ENCODE measurements at regions not wholly inside any gene's neighbourhood (a gene's known extent, or its start where the extent isn't known, plus 50 kb on each side); places are given as distances from the start of the nearest gene placed in this dataset.

- TF ChIP-seq, protein P1, sequence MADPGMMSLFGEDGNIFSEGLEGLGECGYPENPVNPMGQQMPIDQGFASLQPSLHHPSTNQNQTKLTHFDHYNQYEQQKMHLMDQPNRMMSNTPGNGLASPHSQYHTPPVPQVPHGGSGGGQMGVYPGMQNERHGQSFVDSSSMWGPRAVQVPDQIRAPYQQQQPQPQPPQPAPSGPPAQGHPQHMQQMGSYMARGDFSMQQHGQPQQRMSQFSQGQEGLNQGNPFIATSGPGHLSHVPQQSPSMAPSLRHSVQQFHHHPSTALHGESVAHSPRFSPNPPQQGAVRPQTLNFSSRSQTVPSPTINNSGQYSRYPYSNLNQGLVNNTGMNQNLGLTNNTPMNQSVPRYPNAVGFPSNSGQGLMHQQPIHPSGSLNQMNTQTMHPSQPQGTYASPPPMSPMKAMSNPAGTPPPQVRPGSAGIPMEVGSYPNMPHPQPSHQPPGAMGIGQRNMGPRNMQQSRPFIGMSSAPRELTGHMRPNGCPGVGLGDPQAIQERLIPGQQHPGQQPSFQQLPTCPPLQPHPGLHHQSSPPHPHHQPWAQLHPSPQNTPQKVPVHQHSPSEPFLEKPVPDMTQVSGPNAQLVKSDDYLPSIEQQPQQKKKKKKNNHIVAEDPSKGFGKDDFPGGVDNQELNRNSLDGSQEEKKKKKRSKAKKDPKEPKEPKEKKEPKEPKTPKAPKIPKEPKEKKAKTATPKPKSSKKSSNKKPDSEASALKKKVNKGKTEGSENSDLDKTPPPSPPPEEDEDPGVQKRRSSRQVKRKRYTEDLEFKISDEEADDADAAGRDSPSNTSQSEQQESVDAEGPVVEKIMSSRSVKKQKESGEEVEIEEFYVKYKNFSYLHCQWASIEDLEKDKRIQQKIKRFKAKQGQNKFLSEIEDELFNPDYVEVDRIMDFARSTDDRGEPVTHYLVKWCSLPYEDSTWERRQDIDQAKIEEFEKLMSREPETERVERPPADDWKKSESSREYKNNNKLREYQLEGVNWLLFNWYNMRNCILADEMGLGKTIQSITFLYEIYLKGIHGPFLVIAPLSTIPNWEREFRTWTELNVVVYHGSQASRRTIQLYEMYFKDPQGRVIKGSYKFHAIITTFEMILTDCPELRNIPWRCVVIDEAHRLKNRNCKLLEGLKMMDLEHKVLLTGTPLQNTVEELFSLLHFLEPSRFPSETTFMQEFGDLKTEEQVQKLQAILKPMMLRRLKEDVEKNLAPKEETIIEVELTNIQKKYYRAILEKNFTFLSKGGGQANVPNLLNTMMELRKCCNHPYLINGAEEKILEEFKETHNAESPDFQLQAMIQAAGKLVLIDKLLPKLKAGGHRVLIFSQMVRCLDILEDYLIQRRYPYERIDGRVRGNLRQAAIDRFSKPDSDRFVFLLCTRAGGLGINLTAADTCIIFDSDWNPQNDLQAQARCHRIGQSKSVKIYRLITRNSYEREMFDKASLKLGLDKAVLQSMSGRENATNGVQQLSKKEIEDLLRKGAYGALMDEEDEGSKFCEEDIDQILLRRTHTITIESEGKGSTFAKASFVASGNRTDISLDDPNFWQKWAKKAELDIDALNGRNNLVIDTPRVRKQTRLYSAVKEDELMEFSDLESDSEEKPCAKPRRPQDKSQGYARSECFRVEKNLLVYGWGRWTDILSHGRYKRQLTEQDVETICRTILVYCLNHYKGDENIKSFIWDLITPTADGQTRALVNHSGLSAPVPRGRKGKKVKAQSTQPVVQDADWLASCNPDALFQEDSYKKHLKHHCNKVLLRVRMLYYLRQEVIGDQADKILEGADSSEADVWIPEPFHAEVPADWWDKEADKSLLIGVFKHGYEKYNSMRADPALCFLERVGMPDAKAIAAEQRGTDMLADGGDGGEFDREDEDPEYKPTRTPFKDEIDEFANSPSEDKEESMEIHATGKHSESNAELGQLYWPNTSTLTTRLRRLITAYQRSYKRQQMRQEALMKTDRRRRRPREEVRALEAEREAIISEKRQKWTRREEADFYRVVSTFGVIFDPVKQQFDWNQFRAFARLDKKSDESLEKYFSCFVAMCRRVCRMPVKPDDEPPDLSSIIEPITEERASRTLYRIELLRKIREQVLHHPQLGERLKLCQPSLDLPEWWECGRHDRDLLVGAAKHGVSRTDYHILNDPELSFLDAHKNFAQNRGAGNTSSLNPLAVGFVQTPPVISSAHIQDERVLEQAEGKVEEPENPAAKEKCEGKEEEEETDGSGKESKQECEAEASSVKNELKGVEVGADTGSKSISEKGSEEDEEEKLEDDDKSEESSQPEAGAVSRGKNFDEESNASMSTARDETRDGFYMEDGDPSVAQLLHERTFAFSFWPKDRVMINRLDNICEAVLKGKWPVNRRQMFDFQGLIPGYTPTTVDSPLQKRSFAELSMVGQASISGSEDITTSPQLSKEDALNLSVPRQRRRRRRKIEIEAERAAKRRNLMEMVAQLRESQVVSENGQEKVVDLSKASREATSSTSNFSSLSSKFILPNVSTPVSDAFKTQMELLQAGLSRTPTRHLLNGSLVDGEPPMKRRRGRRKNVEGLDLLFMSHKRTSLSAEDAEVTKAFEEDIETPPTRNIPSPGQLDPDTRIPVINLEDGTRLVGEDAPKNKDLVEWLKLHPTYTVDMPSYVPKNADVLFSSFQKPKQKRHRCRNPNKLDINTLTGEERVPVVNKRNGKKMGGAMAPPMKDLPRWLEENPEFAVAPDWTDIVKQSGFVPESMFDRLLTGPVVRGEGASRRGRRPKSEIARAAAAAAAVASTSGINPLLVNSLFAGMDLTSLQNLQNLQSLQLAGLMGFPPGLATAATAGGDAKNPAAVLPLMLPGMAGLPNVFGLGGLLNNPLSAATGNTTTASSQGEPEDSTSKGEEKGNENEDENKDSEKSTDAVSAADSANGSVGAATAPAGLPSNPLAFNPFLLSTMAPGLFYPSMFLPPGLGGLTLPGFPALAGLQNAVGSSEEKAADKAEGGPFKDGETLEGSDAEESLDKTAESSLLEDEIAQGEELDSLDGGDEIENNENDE (IDR thresholded peaks at IDR 0.05; ENCODE audit: insufficient replicate concordance, low read length), result no peak
- no peak for TF ChIP-seq CBX5 (IDR thresholded peaks at IDR 0.05; ENCODE audit: low read depth, low read length)
- no peak for TF ChIP-seq BCL11A (IDR thresholded peaks at IDR 0.05; ENCODE audit: low read depth in 2 of 2, low read length in 2 of 2)
- TF ChIP-seq POLR2AphosphoS5 (IDR thresholded peaks at IDR 0.05; ENCODE audit: low read depth, low read length), result no peak
- TF ChIP-seq CEBPB (IDR thresholded peaks at IDR 0.05; ENCODE audit: low read depth, low read length), result no peak
- TF ChIP-seq SIRT6 (IDR thresholded peaks at IDR 0.05; ENCODE audit: low read length), result no peak
- no peak for TF ChIP-seq SIN3A (conservative IDR thresholded peaks at IDR 0.05 in 1 of 2, IDR thresholded peaks at IDR 0.05 in 1 of 2; ENCODE audit: low read depth in 1 of 2, low read length in 2 of 2)
- TF ChIP-seq TEAD4 (IDR thresholded peaks at IDR 0.05; ENCODE audit: low read depth, low read length), result no peak
- TF ChIP-seq SAP30 (IDR thresholded peaks at IDR 0.05; ENCODE audit: insufficient read depth, insufficient replicate concordance, low read length), result no peak
Observed at GRCh38 chr6:126175251-126175650, 164.7 kb upstream of the CENPW start (continued).

All from H1 (cell line).